Activated CD8-positive, alpha-beta T cell treated with anti-CD3 and anti-CD28 coated beads, Interleukin-2, amount 10 ng/mL, durations not matched to agents 7 days and 5 days (primary cell): ENCODE measurements at regions not wholly inside any gene's neighbourhood (a gene's known extent, or its start where the extent isn't known, plus 50 kb on each side); places are given as distances from the start of the nearest gene placed in this dataset.
"Not testable (repeated sequence)": the region's sequence is repeated elsewhere in the genome, so short reads cannot be mapped to it uniquely, and the experiment has no call there.

ENCODE experiments used
- ATAC-seq: fragments of 150-1000 bp; cut with Tn5 transposase; one replicate; pipeline ENCODE4 v1.10.0; 2021; ENCODE audit warnings: moderate library complexity
- CTCF ChIA-PET: fragments of 350-600 bp; sonication (Branson Sonifier 250); formaldehyde crosslinking; loops from one replicate; lab custom pipeline; 2021; ENCODE audit warnings: antibody characterized with exemption; lab: Charles Lee
- POLR2A ChIA-PET: fragments of 350-600 bp; sonication (Branson Sonifier 250); formaldehyde crosslinking; loops from one replicate; lab custom pipeline; 2021; ENCODE audit warnings: antibody characterized with exemption; lab: Charles Lee
- DNase-seq: peaks from one replicate; pipeline ENCODE4 v3.0.0-alpha.2; 2020
- H3K27ac Mint-ChIP-seq: one replicate; pipeline ENCODE4 v1.8.0; 2021; ENCODE audit warnings: mild to moderate bottlenecking, mixed read lengths
- H3K27me3 Mint-ChIP-seq: one replicate; pipeline ENCODE4 v1.8.0; 2021; ENCODE audit warnings: low read depth, mixed read lengths
- H3K36me3 Mint-ChIP-seq: one replicate; pipeline ENCODE4 v1.8.0; 2021; ENCODE audit warnings: low read depth, mixed read lengths
- H3K4me1 Mint-ChIP-seq: one replicate; pipeline ENCODE4 v1.8.0; 2021; ENCODE audit warnings: low read depth, mixed read lengths
- H3K4me3 Mint-ChIP-seq: one replicate; pipeline ENCODE4 v1.8.0; 2021; ENCODE audit warnings: mild to moderate bottlenecking, mixed read lengths
- H3K9me3 Mint-ChIP-seq: one replicate; pipeline ENCODE4 v1.8.0; 2022; ENCODE audit warnings: mixed read lengths; ENCODE audit not compliant: insufficient read depth

DNA sequence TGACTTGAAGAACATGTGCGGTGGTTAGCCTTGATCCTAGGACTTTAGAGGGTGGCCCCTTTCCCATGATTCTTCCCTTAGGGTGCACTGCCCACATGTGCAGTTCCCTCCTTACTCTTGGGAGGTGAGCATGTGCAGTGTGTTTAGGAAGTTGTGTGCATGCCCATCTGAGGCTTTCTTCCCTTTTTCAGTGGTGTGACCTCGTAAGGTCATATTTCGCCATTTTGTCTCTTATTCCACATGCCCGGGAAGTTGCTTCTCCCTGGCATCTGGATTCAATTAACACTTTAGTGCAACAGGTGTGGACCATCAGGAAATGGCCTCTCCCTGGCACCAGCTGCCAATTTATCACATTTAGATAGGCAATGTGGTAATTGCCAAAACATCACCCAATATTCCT, 380.6 kb upstream of the VSTM2A start:
- ChIA-PET POLR2A (no interaction called here), CTCF (no interaction called here)
- H3K9me3 Mint-ChIP-seq: peaks cover 14% of the 10 kb centered on the region
- no peaks in the 10 kb centered on the region for H3K4me1 Mint-ChIP-seq
- no peak for DNase-seq
- H3K36me3 Mint-ChIP-seq: no peaks in the 10 kb centered on the region
- no peak overlapping the region for H3K4me3 Mint-ChIP-seq
- H3K27ac Mint-ChIP-seq: no peak overlapping the region
- ATAC-seq: no peak
- no peaks in the 10 kb centered on the region for H3K27me3 Mint-ChIP-seq

DNA sequence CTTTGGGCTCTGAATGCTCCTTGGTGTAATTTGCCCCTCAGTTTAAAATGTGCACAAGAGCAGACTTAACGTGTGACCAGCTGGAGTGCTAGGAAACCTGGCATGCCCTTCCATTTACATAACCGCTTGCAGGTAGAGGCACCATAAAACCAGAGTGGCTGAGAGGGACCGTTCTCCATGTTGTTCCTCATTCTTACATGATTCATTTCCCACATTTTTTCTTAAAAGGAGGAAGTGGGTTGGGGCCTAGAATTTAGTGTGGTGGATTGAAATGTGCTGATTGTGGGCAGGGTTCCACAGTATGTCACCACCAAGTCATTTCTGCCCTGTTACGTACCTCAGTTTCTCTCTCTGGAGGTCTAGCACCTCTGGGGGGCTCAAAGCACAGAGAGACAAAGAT, 375.8 kb upstream of the VSTM2A start:
- no peaks in the 10 kb centered on the region for H3K4me1 Mint-ChIP-seq
- ATAC-seq (no peak), DNase-seq (no peak)
- POLR2A ChIA-PET: no interaction called here
- no peak overlapping the region for H3K27ac Mint-ChIP-seq
- H3K9me3 Mint-ChIP-seq: peaks cover 18% of the 10 kb centered on the region
- H3K27me3 Mint-ChIP-seq: no peaks in the 10 kb centered on the region
- no peaks in the 10 kb centered on the region for H3K36me3 Mint-ChIP-seq
- H3K4me3 Mint-ChIP-seq: no peak overlapping the region
- CTCF ChIA-PET: no interaction called here

DNA sequence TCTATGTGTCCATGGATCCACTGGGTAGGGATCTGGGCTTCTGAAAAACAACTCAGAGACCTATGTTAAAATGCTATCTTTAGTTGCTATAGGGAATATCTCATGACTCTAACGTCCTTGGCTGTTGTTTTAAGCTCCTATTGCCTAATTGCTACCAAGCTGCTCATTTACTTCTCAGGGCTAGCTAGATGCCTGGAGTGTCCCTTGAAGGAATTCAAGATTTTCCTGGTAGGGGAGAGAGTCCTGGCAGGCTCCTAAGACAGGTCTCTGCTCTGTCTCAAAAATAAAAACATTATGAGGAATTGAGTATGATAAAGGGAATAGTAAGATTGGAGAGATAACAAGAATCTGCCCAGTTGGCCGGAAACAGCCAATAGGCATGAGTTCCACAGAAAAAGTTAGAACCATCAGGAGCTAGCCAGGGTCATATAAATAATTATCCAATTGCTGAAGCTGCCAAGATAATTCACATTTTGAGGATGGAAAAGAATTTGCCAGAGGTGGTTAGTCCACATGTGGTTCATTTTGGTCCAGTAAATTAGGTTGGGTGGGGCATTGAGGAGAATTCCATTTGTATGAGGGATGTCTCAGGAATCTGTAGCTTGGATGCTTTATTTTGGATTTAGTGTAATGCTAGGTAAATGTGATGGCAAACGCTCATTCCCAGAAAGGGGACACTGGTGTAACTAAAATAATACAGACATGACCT, 362.7 kb upstream of the VSTM2A start:
- H3K4me1 Mint-ChIP-seq: no peaks in the 10 kb centered on the region
- CTCF ChIA-PET: no interaction called here
- H3K27me3 Mint-ChIP-seq: no peaks in the 10 kb centered on the region
- no peak for ATAC-seq
- no peaks in the 10 kb centered on the region for H3K36me3 Mint-ChIP-seq
- POLR2A ChIA-PET: no interaction called here
- no peak for DNase-seq
- H3K4me3 Mint-ChIP-seq: no peak overlapping the region
- H3K27ac Mint-ChIP-seq: no peak overlapping the region
- peaks cover 43% of the 10 kb centered on the region for H3K9me3 Mint-ChIP-seq

DNA sequence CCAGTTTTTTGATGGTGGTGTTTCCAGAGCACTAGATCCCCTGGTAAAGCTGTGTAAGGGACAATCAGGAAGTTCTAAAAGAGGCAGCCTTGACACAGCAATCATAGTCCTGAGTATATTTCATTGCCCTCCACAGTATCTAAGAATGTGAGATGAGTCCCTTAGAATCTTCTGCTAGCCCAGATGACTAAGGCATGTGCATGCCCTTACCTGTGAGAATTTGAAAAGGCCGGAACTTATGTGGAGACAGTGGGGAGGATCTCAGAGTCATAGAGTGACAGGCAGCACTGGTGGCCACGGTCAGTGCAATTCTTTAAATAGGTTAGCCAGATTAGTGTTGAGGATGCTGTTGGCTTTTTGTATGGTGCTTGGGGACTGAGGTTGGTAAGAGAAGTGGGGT, 361.4 kb upstream of the VSTM2A start:
- no peaks in the 10 kb centered on the region for H3K36me3 Mint-ChIP-seq
- no peak for DNase-seq
- no peak overlapping the region for H3K4me3 Mint-ChIP-seq
- CTCF ChIA-PET: no interaction called here
- no peaks in the 10 kb centered on the region for H3K27me3 Mint-ChIP-seq
- no peak overlapping the region for H3K27ac Mint-ChIP-seq
- POLR2A ChIA-PET: no interaction called here
- no peaks in the 10 kb centered on the region for H3K4me1 Mint-ChIP-seq
- H3K9me3 Mint-ChIP-seq: peaks cover 43% of the 10 kb centered on the region
- no peak for ATAC-seq

DNA sequence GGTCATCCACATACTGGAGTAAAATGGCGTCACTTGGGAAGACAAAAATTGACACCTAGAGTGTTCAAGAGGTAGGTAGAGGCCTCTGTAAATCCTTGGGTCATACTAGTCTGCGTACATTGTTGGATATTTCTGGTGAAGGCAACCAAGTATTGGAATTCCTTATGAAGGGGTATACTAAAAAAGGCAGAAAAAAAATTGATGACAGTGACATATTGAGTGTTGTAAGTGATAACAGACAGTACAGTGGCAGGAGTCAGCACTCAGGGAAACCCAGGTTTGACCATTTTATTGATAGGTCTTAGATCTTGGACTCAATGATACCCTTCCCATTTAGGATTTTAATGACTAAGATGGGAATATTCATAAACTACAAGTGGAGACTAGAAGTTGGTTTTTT, 359.1 kb upstream of the VSTM2A start:
- ATAC-seq: no peak
- no peaks in the 10 kb centered on the region for H3K36me3 Mint-ChIP-seq
- no peak overlapping the region for H3K27ac Mint-ChIP-seq
- no peaks in the 10 kb centered on the region for H3K4me1 Mint-ChIP-seq
- POLR2A ChIA-PET: no interaction called here
- H3K4me3 Mint-ChIP-seq: no peak overlapping the region
- H3K27me3 Mint-ChIP-seq: no peaks in the 10 kb centered on the region
- CTCF ChIA-PET: no interaction called here
- DNase-seq: no peak
- H3K9me3 Mint-ChIP-seq: peaks cover 32% of the 10 kb centered on the region

DNA sequence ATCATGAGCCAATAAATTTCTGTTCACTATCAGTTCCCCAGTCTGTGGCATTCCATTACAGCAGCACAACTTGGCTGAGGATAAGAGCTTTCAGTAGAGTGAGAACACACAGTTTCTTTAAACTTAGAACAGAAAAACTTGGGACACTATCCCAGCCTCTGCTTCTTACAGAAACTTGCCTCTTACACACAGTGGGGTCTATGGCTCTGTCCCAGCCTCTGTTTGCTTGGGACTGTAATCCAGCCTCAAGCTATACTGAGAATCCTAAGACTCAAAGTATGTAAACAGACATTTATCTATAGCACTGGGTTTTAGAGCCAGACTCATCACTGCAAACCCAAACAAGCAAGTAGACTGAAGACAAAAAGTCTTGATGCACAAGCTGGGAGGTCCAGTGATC, 355.8 kb upstream of the VSTM2A start:
- H3K36me3 Mint-ChIP-seq: no peaks in the 10 kb centered on the region
- H3K4me3 Mint-ChIP-seq: no peak overlapping the region
- no peaks in the 10 kb centered on the region for H3K4me1 Mint-ChIP-seq
- DNase-seq: no peak
- H3K27me3 Mint-ChIP-seq: no peaks in the 10 kb centered on the region
- CTCF ChIA-PET: no interaction called here
- H3K9me3 Mint-ChIP-seq: peaks cover 10% of the 10 kb centered on the region
- no peak for ATAC-seq
- H3K27ac Mint-ChIP-seq: no peak overlapping the region
- POLR2A ChIA-PET: no interaction called here

DNA sequence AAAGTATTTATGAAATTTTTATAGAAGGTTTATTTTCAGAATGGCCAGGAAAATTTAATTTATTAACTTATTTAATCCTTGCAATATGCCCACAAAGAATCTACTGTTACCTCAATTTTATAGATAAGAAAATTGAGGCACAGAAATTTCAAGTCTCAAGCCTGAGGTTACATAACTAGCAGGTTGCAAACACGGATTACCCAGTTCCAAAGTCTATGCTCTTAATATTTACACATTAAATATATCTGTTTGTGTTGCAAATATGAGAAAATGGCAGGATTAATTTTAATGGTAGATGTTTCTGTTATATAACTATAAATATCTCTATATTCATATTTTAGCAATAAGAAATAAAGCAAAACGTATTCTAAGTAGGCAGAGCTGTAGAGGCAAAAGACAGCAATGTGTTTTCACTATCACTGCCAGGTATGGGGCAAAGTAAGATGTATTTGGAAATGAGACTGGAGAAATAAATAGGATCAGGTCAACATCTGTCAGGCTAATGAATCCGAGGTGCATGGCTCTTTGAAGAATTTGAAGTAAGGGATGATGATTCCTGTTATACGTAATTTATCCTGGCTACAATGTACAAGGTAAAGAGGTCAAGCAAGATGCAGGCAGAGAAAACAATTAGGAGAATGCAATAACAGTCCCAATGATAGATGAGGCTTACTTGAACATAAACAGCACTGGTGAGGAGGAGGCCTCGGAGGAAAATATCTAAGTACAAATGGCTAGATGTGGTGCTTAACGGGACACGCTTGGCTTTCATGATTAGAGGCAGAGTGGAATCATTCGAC, 354.1 kb upstream of the VSTM2A start:
- ATAC-seq (no peak), DNase-seq (no peak)
- H3K36me3 Mint-ChIP-seq: no peaks in the 10 kb centered on the region
- H3K4me3 Mint-ChIP-seq: no peak overlapping the region
- no peaks in the 10 kb centered on the region for H3K4me1 Mint-ChIP-seq
- ChIA-PET POLR2A (no interaction called here), CTCF (no interaction called here)
- H3K27ac Mint-ChIP-seq: no peak overlapping the region
- peaks cover 8% of the 10 kb centered on the region for H3K9me3 Mint-ChIP-seq
- no peaks in the 10 kb centered on the region for H3K27me3 Mint-ChIP-seq

DNA sequence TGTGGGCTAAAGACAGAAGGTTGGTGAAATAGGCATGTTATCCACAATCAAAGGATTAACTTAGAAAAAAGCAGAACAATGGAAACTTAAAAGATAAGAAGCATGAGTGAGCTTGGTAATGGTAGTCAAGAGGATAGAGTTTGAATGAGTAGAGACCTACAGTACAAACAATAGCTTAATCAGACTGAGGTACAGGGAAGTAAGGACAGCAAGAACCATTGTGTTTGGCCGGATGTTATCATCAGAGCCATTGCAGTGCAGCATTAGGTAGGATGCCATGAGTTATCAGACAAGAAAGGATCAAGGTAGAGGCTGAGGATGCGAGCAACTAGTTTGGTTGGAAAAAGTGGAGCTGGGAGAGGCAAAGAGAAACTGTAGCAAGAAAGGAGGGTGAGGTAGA, 353.3 kb upstream of the VSTM2A start:
- ChIA-PET POLR2A (no interaction called here), CTCF (no interaction called here)
- no peak for ATAC-seq
- Mint-ChIP-seq H3K4me1 (no peaks in the 10 kb centered on the region), H3K4me3 (no peak overlapping the region), H3K9me3 (peaks cover 11% of the 10 kb centered on the region), H3K27ac (no peak overlapping the region), H3K27me3 (no peaks in the 10 kb centered on the region), H3K36me3 (no peaks in the 10 kb centered on the region)
- no peak for DNase-seq

DNA sequence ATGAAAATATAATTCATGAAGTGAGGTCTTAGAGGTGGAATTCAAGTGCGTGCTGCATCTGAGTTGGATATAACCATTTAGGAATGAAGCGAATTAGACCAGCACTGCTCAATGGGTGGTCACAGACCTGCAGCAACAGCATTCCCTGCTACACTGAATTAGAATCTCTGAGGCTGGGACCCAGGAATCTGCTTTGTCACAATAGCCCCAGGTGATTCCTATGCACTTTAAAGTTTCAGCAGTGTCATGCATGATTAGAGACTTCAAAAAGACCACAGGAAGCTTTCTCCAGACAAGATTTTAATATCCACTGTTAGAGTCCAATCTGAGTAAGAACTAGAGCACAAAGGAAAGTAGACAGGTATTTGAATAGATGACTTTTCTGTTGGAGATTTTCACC, 352.8 kb upstream of the VSTM2A start:
- Mint-ChIP-seq H3K27ac (no peak overlapping the region), H3K9me3 (peaks cover 9% of the 10 kb centered on the region), H3K27me3 (no peaks in the 10 kb centered on the region), H3K4me3 (no peak overlapping the region), H3K4me1 (no peaks in the 10 kb centered on the region), H3K36me3 (no peaks in the 10 kb centered on the region)
- ATAC-seq (no peak), DNase-seq (no peak)
- CTCF ChIA-PET: no interaction called here
- POLR2A ChIA-PET: no interaction called here

DNA sequence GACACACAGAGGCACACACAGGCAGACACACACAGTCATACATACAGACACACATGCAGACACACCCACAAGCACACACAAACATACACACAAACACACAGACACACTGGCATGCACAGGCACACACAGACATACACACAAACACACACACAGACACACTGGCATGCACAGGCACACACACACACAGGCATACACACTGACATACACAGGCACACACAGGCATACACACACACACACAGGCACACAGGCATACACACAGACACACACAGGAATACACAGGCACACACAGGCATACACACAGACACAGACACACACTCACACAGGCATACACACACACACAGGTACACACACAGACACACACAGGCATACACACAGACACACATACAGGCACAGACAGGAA, 340.7 kb upstream of the VSTM2A start:
- H3K4me3 Mint-ChIP-seq: no peak overlapping the region
- no peak overlapping the region for H3K27ac Mint-ChIP-seq
- ATAC-seq (no peak), DNase-seq (no peak)
- H3K4me1 Mint-ChIP-seq: no peaks in the 10 kb centered on the region
- no peaks in the 10 kb centered on the region for H3K27me3 Mint-ChIP-seq
- ChIA-PET POLR2A (no interaction called here), CTCF (no interaction called here)
- peaks cover 8% of the 10 kb centered on the region for H3K9me3 Mint-ChIP-seq
- no peaks in the 10 kb centered on the region for H3K36me3 Mint-ChIP-seq

DNA sequence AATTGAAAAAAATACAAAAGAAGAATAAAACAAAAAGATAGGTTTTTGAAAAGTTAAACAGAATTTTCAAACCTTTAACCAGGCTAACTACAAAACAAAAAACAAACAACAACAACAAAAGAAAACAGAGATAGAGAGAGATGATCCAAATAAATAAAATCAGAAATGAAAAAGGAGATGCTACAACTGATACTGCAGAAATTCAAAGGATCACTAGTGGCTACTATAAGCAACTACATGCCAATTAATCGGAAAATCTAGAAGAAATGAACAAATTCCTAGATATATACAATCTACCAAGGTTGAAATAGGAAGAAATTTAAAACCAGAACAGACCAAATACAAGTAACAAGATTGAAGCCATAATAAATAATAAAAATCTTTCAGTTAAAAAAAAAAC, 326.8 kb upstream of the VSTM2A start:
- POLR2A ChIA-PET: no interaction called here
- ATAC-seq (no peak), DNase-seq (no peak)
- CTCF ChIA-PET: no interaction called here
- Mint-ChIP-seq H3K36me3 (no peaks in the 10 kb centered on the region), H3K9me3 (peaks cover 45% of the 10 kb centered on the region), H3K4me3 (no peak overlapping the region), H3K27me3 (no peaks in the 10 kb centered on the region), H3K4me1 (no peaks in the 10 kb centered on the region), H3K27ac (no peak overlapping the region)

DNA sequence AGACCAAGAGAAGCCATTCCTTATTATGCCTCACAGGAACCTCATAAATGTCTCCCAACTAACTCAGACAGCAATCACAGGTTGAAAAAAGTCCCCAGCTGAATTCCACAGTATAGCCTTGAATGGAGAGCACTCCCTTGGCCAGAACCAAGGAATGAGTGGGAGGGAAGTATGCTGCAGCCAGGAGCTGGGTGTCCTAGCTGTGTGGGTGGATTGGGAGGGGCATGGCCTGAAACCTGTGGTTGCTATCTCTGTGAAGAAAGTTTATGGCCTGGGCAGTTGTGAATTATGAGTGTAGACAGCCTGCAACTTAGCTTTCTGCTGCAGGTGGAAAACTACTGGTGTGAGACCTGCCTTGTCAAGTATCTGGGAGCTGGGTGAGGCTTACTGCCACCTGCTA, 316.1 kb upstream of the VSTM2A start:
- H3K36me3 Mint-ChIP-seq, POLR2A ChIA-PET, H3K27me3 Mint-ChIP-seq, H3K27ac Mint-ChIP-seq, H3K4me3 Mint-ChIP-seq, H3K9me3 Mint-ChIP-seq, DNase-seq, ATAC-seq, CTCF ChIA-PET, H3K4me1 Mint-ChIP-seq: not testable (repeated sequence)
